A549 (cell line): ENCODE measurements at regions not wholly inside any gene's neighbourhood (a gene's known extent, or its start where the extent isn't known, plus 50 kb on each side); places are given as distances from the start of the nearest gene placed in this dataset.

Source experiments
- ATAC-seq, 2 experiments: fragments of 200-7000 bp in 1 of 2; fragments of >200 bp in 1 of 2; cut with Nextera tagmentation in 1 of 2; cut with Tn5 transposase in 1 of 2; 3 replicates each; pipeline versions ENCODE4 v1.8.0 to v1.9.1; 2018 to 2020; ENCODE audit warnings: mild to moderate bottlenecking in 1 of 2, moderate library complexity in 1 of 2
- CTCF ChIA-PET: fragments of 300-600 bp; sonication (Branson Sonifier 250); formaldehyde crosslinking; extraction: SDS; loops from one replicate; lab custom pipeline; 2021; ENCODE audit warnings: antibody characterized with exemption, inconsistent platforms; lab: Yijun Ruan, JAX
- POLR2A ChIA-PET: fragments of 350-600 bp; formaldehyde crosslinking; extraction: SDS; loops from one replicate; lab custom pipeline; 2021; ENCODE audit warnings: antibody characterized with exemption, inconsistent platforms; lab: Yijun Ruan, JAX
- DNase-seq, 2 experiments: peaks; one replicate each; pipeline versions ENCODE4 v3.0.0 to v3.0.0-alpha.2; 2011 to 2016; ENCODE audit warnings: low read depth in 1 of 2, low spot score in 1 of 2
- FAIRE-seq: peaks from 2 replicates; lab custom pipeline; 2011; peaks lifted over from hg19 to GRCh38; lab: Jason Lieb, UNC
- H3K27ac ChIP-seq, 2 experiments: fragments of >200 bp; sonication (Bioruptor Twin); formaldehyde crosslinking; 3 replicates each; pipeline ENCODE4 v1.5.1; 2016 to 2017
- H3K4me1 ChIP-seq: fragments of >200 bp; sonication (Bioruptor Twin); formaldehyde crosslinking; 3 replicates; pipeline ENCODE4 v1.6.1; 2016
- H3K4me2 ChIP-seq: fragments of >200 bp; sonication (Bioruptor Twin); formaldehyde crosslinking; 3 replicates; pipeline ENCODE4 v1.6.1; 2016
- H3K4me3 ChIP-seq: fragments of >200 bp; sonication (Bioruptor Twin); formaldehyde crosslinking; 3 replicates; pipeline ENCODE4 v1.5.1; 2016
- H3K9me3 ChIP-seq: fragments of >200 bp; sonication (Bioruptor Twin); formaldehyde crosslinking; 3 replicates; pipeline ENCODE4 v1.6.1; 2016
- BHLHE40 ChIP-seq: IDR thresholded peaks from 2 replicates; pipeline ENCODE4 v1.6.1; 2012; ENCODE audit warnings: low read depth, low read length, inconsistent platforms
- CBX2 ChIP-seq: fragments of 200-600 bp; sonication (generic); IDR thresholded peaks from 2 replicates; pipeline ENCODE4 v1.6.1; 2016; ENCODE audit warnings: low read depth, mild to moderate bottlenecking, borderline replicate concordance
- CBX8 ChIP-seq: fragments of 200-600 bp; sonication (generic); IDR thresholded peaks from 2 replicates; pipeline ENCODE4 v1.6.1; 2016
- CHD4 ChIP-seq: fragments of 200-600 bp; sonication (generic); IDR thresholded peaks from 2 replicates; pipeline ENCODE4 v1.6.1; 2016; ENCODE audit warnings: antibody characterized with exemption, mild to moderate bottlenecking, borderline replicate concordance
- CTCF ChIP-seq: fragments of >200 bp; sonication (Bioruptor Twin); formaldehyde crosslinking; IDR thresholded peaks from 3 replicates; pipeline ENCODE4 v1.5.1; 2016
- EHMT2 ChIP-seq: fragments of 200-600 bp; sonication (generic); IDR thresholded peaks from 2 replicates; pipeline ENCODE4 v1.6.1; 2016; ENCODE audit warnings: antibody characterized with exemption, low read depth, mild to moderate bottlenecking, moderate library complexity
- EP300 ChIP-seq, 2 experiments: fragments of >200 bp; sonication (Bioruptor Twin); formaldehyde crosslinking; IDR thresholded peaks; 2 replicates in 1 of 2; 3 replicates in 1 of 2; pipeline ENCODE4 v1.6.1; 2016 to 2017
- FOXS1 ChIP-seq: fragments of 250-450 bp; sonication (Bioruptor Pico); IDR thresholded peaks from 2 replicates; pipeline ENCODE4 v1.5.0; 2020; ENCODE audit warnings: mild to moderate bottlenecking, moderate library complexity
- GATA3 ChIP-seq: IDR thresholded peaks from 2 replicates; pipeline ENCODE4 v1.6.1; 2012; ENCODE audit warnings: borderline replicate concordance
- HMGXB4 ChIP-seq: fragments of 250-450 bp; sonication (Bioruptor Pico); IDR thresholded peaks from 2 replicates; pipeline ENCODE4 v1.5.0; 2021; ENCODE audit warnings: mild to moderate bottlenecking, moderate library complexity, borderline replicate concordance
- HOXA7 ChIP-seq: fragments of 250-450 bp; sonication (Bioruptor Pico); IDR thresholded peaks from 2 replicates; pipeline ENCODE4 v1.5.0; 2020; ENCODE audit warnings: mild to moderate bottlenecking, moderate library complexity
- JUN ChIP-seq, 2 experiments: fragments of >200 bp; sonication (Bioruptor Twin); formaldehyde crosslinking; IDR thresholded peaks; 2 replicates in 1 of 2; 3 replicates in 1 of 2; pipeline ENCODE4 v1.6.1; 2016 to 2017
- JUNB ChIP-seq: fragments of >200 bp; sonication (Bioruptor Twin); formaldehyde crosslinking; IDR thresholded peaks from 2 replicates; pipeline ENCODE4 v1.6.1; 2016
- KDM1A ChIP-seq: fragments of 200-600 bp; sonication (generic); IDR thresholded peaks from 2 replicates; pipeline ENCODE4 v1.6.1; 2016; ENCODE audit warnings: low read depth, mild to moderate bottlenecking
- KDM5A ChIP-seq: fragments of 200-600 bp; sonication (generic); IDR thresholded peaks from 2 replicates; pipeline ENCODE4 v1.6.1; 2016; ENCODE audit warnings: antibody characterized with exemption, mild to moderate bottlenecking
- MAFK ChIP-seq: fragments of 450-650 bp; IDR thresholded peaks from 2 replicates; pipeline ENCODE4 v1.6.1; 2014; ENCODE audit not compliant: partially characterized antibody
- MAX ChIP-seq: IDR thresholded peaks from 2 replicates; pipeline ENCODE4 v1.6.1; 2012
- NPAS2 ChIP-seq: fragments of 250-450 bp; sonication (Bioruptor Pico); IDR thresholded peaks from 2 replicates; pipeline ENCODE4 v1.8.0; 2022; ENCODE audit warnings: mild to moderate bottlenecking, moderate library complexity, borderline replicate concordance
- PHF8 ChIP-seq: fragments of 200-600 bp; sonication (generic); IDR thresholded peaks from 2 replicates; pipeline ENCODE4 v1.6.1; 2016; ENCODE audit warnings: low read depth, mild to moderate bottlenecking, antibody characterized with exemption, moderate library complexity, borderline replicate concordance
- POLR2AphosphoS2 ChIP-seq: conservative IDR thresholded peaks from 2 replicates; pipeline ENCODE4 v1.6.1; 2012; ENCODE audit warnings: low read length, improper control_type of control experiment, inconsistent platforms
- RARB ChIP-seq: fragments of 250-450 bp; sonication (Bioruptor Pico); IDR thresholded peaks from 2 replicates; pipeline ENCODE4 v1.8.0; 2021; ENCODE audit warnings: mild to moderate bottlenecking, moderate library complexity
- RFX5 ChIP-seq: fragments of 450-650 bp; IDR thresholded peaks from 2 replicates; pipeline ENCODE4 v1.7.1; 2014; ENCODE audit warnings: antibody characterized with exemption, mild to moderate bottlenecking, moderate library complexity
- TFCP2L1 ChIP-seq: fragments of 250-450 bp; sonication (Bioruptor Pico); IDR thresholded peaks from 2 replicates; pipeline ENCODE4 v1.5.0; 2021; ENCODE audit warnings: mild to moderate bottlenecking
- TP53 ChIP-seq: fragments of 250-450 bp; sonication (Bioruptor Pico); IDR thresholded peaks from 2 replicates; pipeline ENCODE4 v1.5.0; 2021; ENCODE audit warnings: mild to moderate bottlenecking, moderate library complexity
- USF2 ChIP-seq: fragments of 450-650 bp; IDR thresholded peaks from 2 replicates; pipeline ENCODE4 v1.6.1; 2014; ENCODE audit warnings: antibody characterized with exemption
- ZC3H11A ChIP-seq: fragments of 450-650 bp; IDR thresholded peaks from 2 replicates; pipeline ENCODE4 v1.6.1; 2014; ENCODE audit warnings: antibody characterized with exemption, mild to moderate bottlenecking
- ZSCAN20 ChIP-seq: fragments of 250-450 bp; sonication (Bioruptor Pico); IDR thresholded peaks from 2 replicates; pipeline ENCODE4 v1.8.0; 2022; ENCODE audit warnings: mild to moderate bottlenecking, moderate library complexity
- WGBS: methylation state at CpG from one replicate; pipeline ENCODE4 v1.1.6; 2017; ENCODE audit errors: missing lambda C conversion rate; 5-methylcytosine and 5-hydroxymethylcytosine counted together

- ATAC-seq (no peak), FAIRE-seq (no peak)
- H3K4me2 ChIP-seq, result no peak overlapping the region
- H3K9me3 ChIP-seq, result no peaks in the 10 kb centered on the region
- TF ChIP-seq BHLHE40 (no peak), USF2 (no peak), KDM5A (no peak), POLR2AphosphoS2 (no peak), TFCP2L1 (CRISPR knock-in tag) (no peak), TP53 (no peak)
- TF ChIP-seq, all 56 proteins: peak for 0
- ChIA-PET CTCF (no interaction called here), POLR2A (no interaction called here)
- no peak for DNase-seq
- WGBS, result 0% methylated on average over 2 of the region's 3 CpGs
- Histone ChIP-seq H3K4me3 (no peak overlapping the region), H3K27ac (no peak overlapping the region), H3K4me1 (no peaks in the 10 kb centered on the region)
These were observed 441.6 kb upstream of the CDH8 start for GRCh38 chr16:62477796-62478195.

DNA sequence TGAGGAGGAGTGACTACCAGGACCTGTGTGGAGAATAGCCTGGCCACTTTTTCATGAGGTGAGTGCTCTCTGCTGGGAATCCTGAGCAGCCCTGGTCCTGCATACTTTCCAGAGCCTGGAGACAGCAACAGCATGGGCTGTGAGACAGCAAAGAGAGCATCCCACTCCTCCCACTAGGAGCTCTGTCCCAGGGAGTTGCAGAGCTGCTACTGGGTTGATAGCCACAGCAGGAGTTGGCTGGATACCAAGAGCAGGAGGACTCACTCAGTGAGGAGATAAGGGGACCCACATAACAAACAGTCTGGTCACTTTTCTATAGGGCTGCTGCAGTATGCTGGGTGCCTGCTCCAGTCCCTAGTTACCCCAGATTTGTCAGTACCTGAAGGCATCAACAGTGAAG lies 439.3 kb upstream of the CDH8 start:
- no peak for DNase-seq
- Histone ChIP-seq H3K4me3 (no peak overlapping the region), H3K4me1 (no peaks in the 10 kb centered on the region), H3K9me3 (no peaks in the 10 kb centered on the region; the same call in 2 of the 3 replicates), H3K27ac (no peak overlapping the region), H3K4me2 (no peak overlapping the region)
- no peak for TF ChIP-seq HMGXB4 (CRISPR knock-in tag)
- TF ChIP-seq ZSCAN20 (CRISPR knock-in tag), result no peak
- TF ChIP-seq RARB (CRISPR knock-in tag), result no peak
- TF ChIP-seq RFX5, result no peak
- no peak for TF ChIP-seq CBX8
- TF ChIP-seq GATA3, result no peak
- TF ChIP-seq HOXA7, result no peak
- no peak for TF ChIP-seq KDM1A
- no peak for TF ChIP-seq EHMT2
- TF ChIP-seq KDM5A, result no peak
- FAIRE-seq, result no peak
- CTCF ChIA-PET, result no interaction called here
- POLR2A ChIA-PET, result no interaction called here
- ATAC-seq, result no peak

DNA sequence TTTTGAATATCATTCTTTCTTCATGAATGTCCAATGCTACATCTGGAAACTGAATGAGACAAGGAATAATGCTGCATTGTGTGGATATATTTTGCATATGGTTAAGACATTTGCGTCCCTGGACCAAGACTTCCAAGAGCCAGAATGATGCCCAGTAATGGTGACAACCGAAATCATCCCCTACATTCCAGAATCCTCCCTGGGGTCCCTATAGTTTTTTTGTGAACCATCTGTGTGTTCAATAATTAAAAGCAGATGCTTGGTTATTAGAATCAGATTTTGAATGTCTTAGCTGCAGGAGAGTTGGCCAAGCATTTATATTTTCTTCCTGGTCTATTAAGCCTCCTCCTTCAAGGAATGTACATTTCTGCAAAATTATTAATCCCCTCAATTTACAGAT lies 426.7 kb upstream of the CDH8 start:
- TF ChIP-seq JUN (IDR thresholded peaks at IDR 0.05) (no peak), ZSCAN20 (CRISPR knock-in tag) (no peak), MAFK (no peak), POLR2AphosphoS2 (no peak), CBX2 (no peak)
- Histone ChIP-seq H3K4me1 (no peaks in the 10 kb centered on the region), H3K4me2 (no peak overlapping the region), H3K9me3 (no peaks in the 10 kb centered on the region; the same call in 2 of the 3 replicates), H3K4me3 (no peak overlapping the region), H3K27ac (no peak overlapping the region)
- ATAC-seq (no peak), DNase-seq (no peak), FAIRE-seq (no peak)
- CTCF ChIA-PET, result no interaction called here
- POLR2A ChIA-PET, result no interaction called here
- WGBS, result 2% methylated on average over 2 of the region's 2 CpGs

DNA sequence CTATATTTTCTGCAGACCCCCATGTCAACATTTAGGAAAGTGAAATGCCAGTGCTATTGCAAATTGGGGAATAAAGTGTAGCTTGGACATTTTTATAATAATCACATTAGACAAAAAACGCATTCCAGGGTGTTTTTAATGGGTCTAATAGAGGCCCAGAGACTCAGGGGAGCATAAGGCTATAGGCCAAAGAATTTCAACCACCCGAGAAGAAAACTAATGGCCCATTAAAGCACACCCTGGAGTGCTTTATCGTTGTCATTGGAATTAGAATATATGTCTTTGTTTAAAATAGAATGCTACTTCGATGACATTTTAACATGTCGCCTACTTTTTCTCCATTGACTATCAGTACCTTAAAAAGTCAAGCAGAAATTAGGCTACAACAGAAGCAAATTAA lies 414.1 kb upstream of the CDH8 start:
- 2% methylated on average over 5 of the region's 5 CpGs for WGBS
- H3K4me3 ChIP-seq, result no peak overlapping the region
- CTCF ChIA-PET, result no interaction called here
- FAIRE-seq (no peak), DNase-seq (no peak), ATAC-seq (no peak)
- H3K4me1 ChIP-seq, result no peaks in the 10 kb centered on the region
- no peak overlapping the region for H3K4me2 ChIP-seq
- no peaks in the 10 kb centered on the region; the same call in 2 of the 3 replicates for H3K9me3 ChIP-seq
- TF ChIP-seq CTCF, result no peak
- TF ChIP-seq KDM1A, result no peak
- no peak for TF ChIP-seq JUNB
- TF ChIP-seq FOXS1 (CRISPR knock-in tag), result no peak
- TF ChIP-seq CHD4, result no peak
- no peak for TF ChIP-seq NPAS2 (CRISPR knock-in tag)
- TF ChIP-seq PHF8, result no peak
- TF ChIP-seq ZC3H11A, result no peak
- no peak for TF ChIP-seq CBX8
- no peak for TF ChIP-seq CBX2
- TF ChIP-seq RARB (CRISPR knock-in tag), result no peak
- no peak for TF ChIP-seq MAX
- no peak for TF ChIP-seq KDM5A
- no peak for TF ChIP-seq HOXA7
- no peak for TF ChIP-seq EP300 (IDR thresholded peaks at IDR 0.05)
- no peak overlapping the region for H3K27ac ChIP-seq
- POLR2A ChIA-PET, result no interaction called here
